Fibroblast of the aortic adventitia (primary cell): ENCODE measurements at regions not wholly inside any gene's neighbourhood (a gene's known extent, or its start where the extent isn't known, plus 50 kb on each side); places are given as distances from the start of the nearest gene placed in this dataset.
A peak's percentile ranks its signal among the peaks of the same experiment; 100 is the strongest.

Experiments
- DNase-seq: peaks from one replicate; pipeline ENCODE4 v3.0.0-alpha.2; 2010; ENCODE audit warnings: low read depth
- H3K4me3 ChIP-seq: 2 replicates; pipeline ENCODE4 v1.5.1; 2011; ENCODE audit warnings: low read depth, mild to moderate bottlenecking, control low read depth, low read length, moderate library complexity
- CTCF ChIP-seq: IDR thresholded peaks from 2 replicates; pipeline ENCODE4 v1.5.1; 2011; ENCODE audit warnings: mild to moderate bottlenecking, low read length, control low read depth, inconsistent platforms; ENCODE audit not compliant: insufficient read depth

DNA sequence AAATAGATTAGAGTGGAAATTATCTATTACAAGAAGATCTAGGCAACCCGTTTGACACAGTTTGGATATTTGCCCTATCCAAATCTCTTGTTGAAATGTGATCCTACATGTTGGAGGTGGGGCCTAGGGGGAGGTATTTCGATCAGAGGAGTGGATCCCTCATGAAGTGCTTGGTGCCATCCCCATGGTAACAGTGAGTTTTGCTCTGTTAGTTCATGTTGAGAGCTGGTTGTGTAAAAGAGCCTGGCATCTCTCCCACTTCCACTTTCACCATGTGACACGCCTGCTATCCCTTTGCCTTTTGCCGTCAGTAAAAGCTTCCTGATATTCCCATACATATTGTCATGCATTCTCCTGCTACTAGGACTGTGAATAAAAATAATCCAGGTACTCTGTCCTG is 66.4 kb upstream of the FLRT2 start:
- TF ChIP-seq CTCF = no peak
- H3K4me3 ChIP-seq = no peak overlapping the region
- no peak for DNase-seq

GRCh38 chr14:85464135-85464895 is 65.6 kb upstream of the FLRT2 start:
- DNase-seq = no peak
- TF ChIP-seq CTCF = no peak
- no peak overlapping the region for H3K4me3 ChIP-seq

DNA sequence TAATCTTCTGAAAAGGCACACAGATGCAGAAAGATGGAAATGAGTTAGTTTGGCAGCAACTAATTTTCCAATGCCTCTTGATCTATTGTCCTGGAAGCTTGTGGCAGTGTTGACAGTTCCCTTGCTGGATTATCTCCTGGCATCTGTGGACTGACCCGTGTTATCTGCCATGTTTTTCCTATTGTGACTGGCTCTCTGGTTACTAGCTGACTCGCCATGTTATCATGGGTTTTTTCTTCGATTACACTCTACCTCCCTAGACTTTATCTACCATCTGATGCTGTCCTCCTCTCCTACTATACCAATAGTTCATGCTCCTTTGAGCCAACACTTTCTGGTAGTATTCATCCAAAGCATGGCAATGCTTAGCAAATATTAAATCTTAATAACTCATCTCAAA is 63.3 kb upstream of the FLRT2 start:
- H3K4me3 ChIP-seq = no peak overlapping the region
- peak; percentile 47 for DNase-seq
- no peak for TF ChIP-seq CTCF

GRCh38 chr14:85468816-85469215 is 61.1 kb upstream of the FLRT2 start:
- no peak for TF ChIP-seq CTCF
- H3K4me3 ChIP-seq = no peak overlapping the region
- DNase-seq = no peak

GRCh38 chr14:85471156-85471555 is 58.8 kb upstream of the FLRT2 start:
- DNase-seq = peak; percentile 87
- TF ChIP-seq CTCF = no peak
- no peak overlapping the region for H3K4me3 ChIP-seq

DNA sequence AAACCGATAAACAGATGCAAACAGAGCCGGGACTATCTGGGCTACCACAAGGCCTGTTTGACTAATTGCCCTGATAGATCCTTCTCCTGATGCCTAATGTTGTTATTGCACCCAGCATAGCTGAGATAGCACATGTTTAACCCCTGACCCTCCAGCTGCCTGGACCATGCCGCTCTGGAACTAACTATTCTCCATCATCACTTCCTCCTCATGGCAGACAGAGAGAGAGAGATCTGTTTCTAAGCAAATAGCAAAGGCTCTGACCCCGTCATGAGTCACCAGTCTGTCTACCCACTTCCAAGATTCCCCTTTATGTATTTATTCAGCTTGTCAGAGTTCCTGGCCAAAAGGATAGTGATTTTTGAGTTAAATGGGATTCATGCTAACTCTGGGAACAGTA is 58.2 kb upstream of the FLRT2 start:
- H3K4me3 ChIP-seq = no peak overlapping the region
- DNase-seq = peak; percentile 91

More for the DNA sequence above, 58.2 kb upstream of the FLRT2 start:
- no peak for TF ChIP-seq CTCF
